ENCODE measurements at regions not wholly inside any gene's neighbourhood (a gene's known extent, or its start where the extent isn't known, plus 50 kb on each side); places are given as distances from the start of the nearest gene placed in this dataset.

DNA sequence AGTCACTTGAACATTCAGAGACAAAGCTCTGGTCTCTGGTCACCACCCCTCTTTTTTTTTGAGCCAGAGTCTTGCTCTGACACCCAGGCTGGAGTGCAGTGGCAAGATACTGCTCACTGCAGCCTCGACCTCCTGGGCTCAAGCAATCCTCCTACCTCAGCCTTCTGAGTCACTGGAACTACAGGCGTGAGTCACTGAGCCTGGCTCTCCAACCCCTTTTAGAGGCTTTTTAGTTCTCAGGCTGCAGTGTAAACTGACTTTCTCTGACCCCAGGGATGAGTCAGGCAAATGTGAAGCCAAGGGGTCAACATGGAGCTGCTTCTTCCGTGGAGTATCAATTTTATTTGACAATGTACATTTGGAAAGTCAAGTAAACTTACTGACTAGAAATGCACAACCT is 229.2 kb downstream of the PTTG2 start:
- TF ChIP-seq, protein P1, sequence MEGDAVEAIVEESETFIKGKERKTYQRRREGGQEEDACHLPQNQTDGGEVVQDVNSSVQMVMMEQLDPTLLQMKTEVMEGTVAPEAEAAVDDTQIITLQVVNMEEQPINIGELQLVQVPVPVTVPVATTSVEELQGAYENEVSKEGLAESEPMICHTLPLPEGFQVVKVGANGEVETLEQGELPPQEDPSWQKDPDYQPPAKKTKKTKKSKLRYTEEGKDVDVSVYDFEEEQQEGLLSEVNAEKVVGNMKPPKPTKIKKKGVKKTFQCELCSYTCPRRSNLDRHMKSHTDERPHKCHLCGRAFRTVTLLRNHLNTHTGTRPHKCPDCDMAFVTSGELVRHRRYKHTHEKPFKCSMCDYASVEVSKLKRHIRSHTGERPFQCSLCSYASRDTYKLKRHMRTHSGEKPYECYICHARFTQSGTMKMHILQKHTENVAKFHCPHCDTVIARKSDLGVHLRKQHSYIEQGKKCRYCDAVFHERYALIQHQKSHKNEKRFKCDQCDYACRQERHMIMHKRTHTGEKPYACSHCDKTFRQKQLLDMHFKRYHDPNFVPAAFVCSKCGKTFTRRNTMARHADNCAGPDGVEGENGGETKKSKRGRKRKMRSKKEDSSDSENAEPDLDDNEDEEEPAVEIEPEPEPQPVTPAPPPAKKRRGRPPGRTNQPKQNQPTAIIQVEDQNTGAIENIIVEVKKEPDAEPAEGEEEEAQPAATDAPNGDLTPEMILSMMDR (conservative IDR thresholded peaks at IDR 0.05; ENCODE audit: low read depth, low read length), result no peak
- Histone ChIP-seq H3K4me2 (no peak overlapping the region), H3K27ac (no peak overlapping the region), H2AFZ (ENCODE audit: low read depth) (no peak overlapping the region), H3K9ac (no peak overlapping the region), H4K20me1 (ENCODE audit: insufficient read depth) (no peaks in the 10 kb centered on the region), H3K4me3 (IDR thresholded peaks at IDR 0.05; ENCODE audit: insufficient read depth, low read depth, low read length) (no peak overlapping the region), H3K79me2 (ENCODE audit: insufficient read depth, low read depth) (no peaks in the 10 kb centered on the region), H3K27me3 (ENCODE audit: insufficient read depth, low read depth) (no peaks in the 10 kb centered on the region), H3K36me3 (ENCODE audit: insufficient read depth) (no peaks in the 10 kb centered on the region), H3K4me1 (ENCODE audit: low read depth, poor library complexity, severe bottlenecking) (no peaks in the 10 kb centered on the region)

GRCh38 chr4:38190717-38191178 is 230.6 kb downstream of the PTTG2 start:
- Histone ChIP-seq H3K79me2 (ENCODE audit: insufficient read depth, low read depth) (no peaks in the 10 kb centered on the region), H2AFZ (ENCODE audit: low read depth) (no peak overlapping the region), H3K4me2 (no peak overlapping the region), H4K20me1 (ENCODE audit: insufficient read depth) (no peaks in the 10 kb centered on the region), H3K4me1 (ENCODE audit: low read depth, poor library complexity, severe bottlenecking) (no peaks in the 10 kb centered on the region), H3K27me3 (ENCODE audit: insufficient read depth, low read depth) (no peaks in the 10 kb centered on the region), H3K36me3 (ENCODE audit: insufficient read depth) (no peaks in the 10 kb centered on the region), H3K27ac (no peak overlapping the region), H3K4me3 (IDR thresholded peaks at IDR 0.05; ENCODE audit: insufficient read depth, low read depth, low read length) (no peak overlapping the region), H3K9ac (no peak overlapping the region)
- TF ChIP-seq, protein P1 (conservative IDR thresholded peaks at IDR 0.05; ENCODE audit: low read depth, low read length), result no peak

DNA sequence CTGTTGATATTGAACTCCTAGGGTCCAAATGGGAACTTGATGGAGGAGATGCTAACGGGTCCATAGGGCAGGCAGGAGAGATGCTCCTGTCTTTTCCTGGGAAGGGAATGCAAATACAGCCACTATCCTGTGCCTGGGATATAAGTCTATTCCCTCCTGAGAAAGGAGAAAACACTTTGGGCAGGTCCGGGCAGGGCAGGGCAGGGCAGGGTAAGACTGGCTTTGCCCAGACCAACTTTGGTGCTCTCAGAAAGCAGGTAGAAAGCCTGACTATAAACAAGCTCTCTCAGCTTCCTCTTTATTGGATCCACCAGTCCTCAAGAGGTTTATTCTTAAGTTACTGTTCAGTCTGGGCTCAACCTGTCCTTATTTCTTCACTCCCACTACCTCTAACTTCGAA is 232.3 kb downstream of the PTTG2 start:
- no peak overlapping the region for H3K4me3 ChIP-seq (IDR thresholded peaks at IDR 0.05; ENCODE audit: insufficient read depth, low read depth, low read length)
- no peak overlapping the region for H3K4me2 ChIP-seq
- H3K27me3 ChIP-seq (ENCODE audit: insufficient read depth, low read depth), result no peaks in the 10 kb centered on the region
- no peaks in the 10 kb centered on the region for H3K79me2 ChIP-seq (ENCODE audit: insufficient read depth, low read depth)
- H3K36me3 ChIP-seq (ENCODE audit: insufficient read depth), result no peaks in the 10 kb centered on the region
- TF ChIP-seq, protein P1 (conservative IDR thresholded peaks at IDR 0.05; ENCODE audit: low read depth, low read length), result no peak
- no peak overlapping the region for H3K9ac ChIP-seq
- H3K4me1 ChIP-seq (ENCODE audit: low read depth, poor library complexity, severe bottlenecking), result no peaks in the 10 kb centered on the region
- no peak overlapping the region for H2AFZ ChIP-seq (ENCODE audit: low read depth)
- H3K27ac ChIP-seq, result no peak overlapping the region
- no peaks in the 10 kb centered on the region for H4K20me1 ChIP-seq (ENCODE audit: insufficient read depth)

DNA sequence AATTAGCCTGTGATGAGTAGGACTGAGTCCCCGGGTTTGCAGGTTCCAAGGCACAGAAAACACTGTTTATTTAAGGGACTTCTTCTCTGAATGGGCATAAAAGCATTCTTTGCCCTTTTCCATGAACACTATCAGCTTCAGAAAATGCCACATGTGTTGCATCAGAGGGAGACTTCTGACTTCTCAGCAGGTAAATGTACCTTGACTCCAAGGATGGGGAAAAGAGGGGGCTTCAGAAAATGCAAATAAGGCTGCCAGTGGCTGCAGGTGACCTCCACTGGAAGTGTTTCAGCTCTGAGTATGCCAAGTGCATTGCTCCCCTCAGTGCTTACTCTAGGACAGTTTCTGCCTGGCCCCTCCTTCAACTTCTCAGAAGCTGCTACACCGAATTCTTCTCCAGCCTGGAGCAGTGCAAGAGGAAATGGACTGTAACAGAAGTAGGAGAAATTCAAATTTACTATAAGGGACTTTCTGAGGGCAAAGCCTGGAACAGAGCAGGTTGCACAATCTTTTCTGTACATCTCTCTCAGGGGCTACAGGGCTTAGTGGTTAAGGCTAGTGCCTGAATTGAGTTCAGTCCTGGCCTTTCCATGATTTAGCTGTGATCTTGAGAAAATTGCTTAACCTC is 233.2 kb downstream of the PTTG2 start:
- Histone ChIP-seq H2AFZ (ENCODE audit: low read depth) (no peak overlapping the region), H3K27me3 (ENCODE audit: insufficient read depth, low read depth) (no peaks in the 10 kb centered on the region), H3K36me3 (ENCODE audit: insufficient read depth) (no peaks in the 10 kb centered on the region), H3K27ac (no peak overlapping the region), H3K4me1 (ENCODE audit: low read depth, poor library complexity, severe bottlenecking) (no peaks in the 10 kb centered on the region), H3K4me2 (no peak overlapping the region), H3K9ac (no peak overlapping the region), H4K20me1 (ENCODE audit: insufficient read depth) (no peaks in the 10 kb centered on the region), H3K4me3 (IDR thresholded peaks at IDR 0.05; ENCODE audit: insufficient read depth, low read depth, low read length) (no peak overlapping the region), H3K79me2 (ENCODE audit: insufficient read depth, low read depth) (no peaks in the 10 kb centered on the region)
- TF ChIP-seq, protein P1 (conservative IDR thresholded peaks at IDR 0.05; ENCODE audit: low read depth, low read length), result no peak

All from KMS-11 (cell line).